ENCODE measurements at regions not wholly inside any gene's neighbourhood (a gene's known extent, or its start where the extent isn't known, plus 50 kb on each side); places are given as distances from the start of the nearest gene placed in this dataset.

- no peak for TF ChIP-seq CTCF (IDR thresholded peaks at IDR 0.05; ENCODE audit: low read length)
- no peak for TF ChIP-seq EZH2 (optimal IDR thresholded peaks at IDR 0.05; ENCODE audit: low read depth, low read length)
Measured at GRCh38 chr10:44070282-44070681, 314.6 kb downstream of the CXCL12 start.
